Spleen (tissue), 11 donors: ENCODE measurements at regions not wholly inside any gene's neighbourhood (a gene's known extent, or its start where the extent isn't known, plus 50 kb on each side); places are given as distances from the start of the nearest gene placed in this dataset.
"Not testable (repeated sequence)": the region's sequence is repeated elsewhere in the genome, so short reads cannot be mapped to it uniquely, and the experiment has no call there.

ENCODE experiments used
- DNase-seq: peaks from one replicate; pipeline ENCODE4 v3.0.0-alpha.2; 2020
- H3K27ac ChIP-seq, 8 donors: fragments of 200-600 bp; sonication (generic) in 7 of 8; 1 replicate in 4 of 8; 2 replicates in 4 of 8; pipeline versions ENCODE4 v1.5.0 to v1.8.0; 2016 to 2021; ENCODE audit warnings: inconsistent platforms in 4 of 8, mild to moderate bottlenecking in 4 of 8, moderate library complexity in 1 of 8
- H3K27me3 ChIP-seq, 7 donors: fragments of 200-600 bp; sonication (generic) in 6 of 7; replicated peaks in 1 of 7; 1 replicate in 4 of 7; 2 replicates in 3 of 7; pipeline versions ENCODE4 v1.5.0 to v1.8.0; 2016 to 2021; ENCODE audit warnings: inconsistent platforms in 3 of 7, mild to moderate bottlenecking in 1 of 7
- H3K36me3 ChIP-seq, 6 donors: fragments of 200-600 bp; sonication (generic) in 5 of 6; 1 replicate in 4 of 6; 2 replicates in 2 of 6; pipeline versions ENCODE4 v1.5.0 to v1.8.0; 2016 to 2021; ENCODE audit warnings: inconsistent platforms in 2 of 6
- H3K4me1 ChIP-seq, 6 donors: fragments of 200-600 bp; sonication (generic) in 5 of 6; 1 replicate in 3 of 6; 2 replicates in 3 of 6; pipeline versions ENCODE4 v1.5.0 to v1.8.0; 2016 to 2021; ENCODE audit warnings: inconsistent platforms in 3 of 6
- H3K4me3 ChIP-seq, 8 donors: fragments of 200-600 bp; sonication (generic) in 7 of 8; 1 replicate in 4 of 8; 2 replicates in 4 of 8; pipeline versions ENCODE4 v1.5.0 to v1.8.0; 2016 to 2021; ENCODE audit warnings: inconsistent platforms in 4 of 8, mild to moderate bottlenecking in 4 of 8, moderate library complexity in 2 of 8
- H3K9me3 ChIP-seq, 8 donors: fragments of 200-600 bp; sonication (generic) in 7 of 8; 1 replicate in 4 of 8; 2 replicates in 4 of 8; pipeline versions ENCODE4 v1.5.0 to v1.8.0; 2016 to 2021; ENCODE audit warnings: inconsistent platforms in 4 of 8
- WGBS, 5 donors: extraction: QIAGEN DNeasy Blood & Tissue Kit in 3 of 5; methylation state at CpG; one replicate each; pipeline versions ENCODE4 v1.1.5 to v1.1.7; 2013 to 2018; 5-methylcytosine and 5-hydroxymethylcytosine counted together
- intact Hi-C: fragments of 100-400 bp; cut with DNase I; formaldehyde crosslinking; loops from one replicate; pipeline ENCODE4 v1.15.0; 2023; ENCODE audit warnings: low total_unique reads
- donor health status: healthy with polysubstance abuse.
- donor health status: DM: no; HTN: no; CAD: no; lungs with moderate emphysema.
- donor health status: DM: no; HTN: no; CAD: no.
- donor health status: Bipolar disorder and iron deficiency.
- donor health status: healthy.
- donor health status: DM: no; HTN: no; CAD: no.
- donor health status: DM: yes; HTN: yes; CAD: no.

GRCh38 chr2:111316881-111317549 lies 196.3 kb downstream of the BCL2L11 start:
- H3K27me3 ChIP-seq, H3K27ac ChIP-seq, H3K36me3 ChIP-seq, H3K4me3 ChIP-seq, intact Hi-C loops, H3K9me3 ChIP-seq, DNase-seq, H3K4me1 ChIP-seq: not testable (repeated sequence)
- 86 to 100% (median 90%) methylated on average over 1 to 2 of the region's 2 CpGs for WGBS, 5 donors

GRCh38 chr2:111319552-111319951 lies 198.8 kb downstream of the BCL2L11 start:
- DNase-seq, H3K4me1 ChIP-seq, H3K9me3 ChIP-seq, H3K4me3 ChIP-seq, H3K27me3 ChIP-seq, intact Hi-C loops, H3K36me3 ChIP-seq, H3K27ac ChIP-seq: not testable (repeated sequence)
- 54 to 89% (median 69%) methylated on average over 2 to 3 of the region's 6 CpGs; no CpG with 5 or more reads in 1 of the 5 donors for WGBS, 5 donors

GRCh38 chr2:111320264-111320663 lies 199.6 kb downstream of the BCL2L11 start:
- DNase-seq, H3K27me3 ChIP-seq, intact Hi-C loops, H3K4me1 ChIP-seq, H3K9me3 ChIP-seq, H3K36me3 ChIP-seq, H3K4me3 ChIP-seq, H3K27ac ChIP-seq: not testable (repeated sequence)
- WGBS, 5 donors = 79 to 96% (median 85%) methylated on average over 3 of the region's 3 CpGs

- H3K27me3 ChIP-seq, DNase-seq, H3K9me3 ChIP-seq, H3K4me1 ChIP-seq, H3K36me3 ChIP-seq, intact Hi-C loops, H3K4me3 ChIP-seq, H3K27ac ChIP-seq: not testable (repeated sequence)
- no CpG with 5 or more reads among the region's 1 CpG for WGBS, 5 donors
These were observed 200.3 kb downstream of the BCL2L11 start for GRCh38 chr2:111320965-111321364.

- H3K27me3 ChIP-seq, H3K4me3 ChIP-seq, H3K9me3 ChIP-seq, DNase-seq, H3K4me1 ChIP-seq, H3K27ac ChIP-seq, H3K36me3 ChIP-seq, intact Hi-C loops: not testable (repeated sequence)
- 94 to 97% (median 95%) methylated on average over 3 to 4 of the region's 5 CpGs for WGBS, 5 donors
These were observed 202.7 kb downstream of the BCL2L11 start for GRCh38 chr2:111323384-111323783.

- DNase-seq, H3K36me3 ChIP-seq, H3K9me3 ChIP-seq, H3K4me1 ChIP-seq, H3K27me3 ChIP-seq, H3K4me3 ChIP-seq, intact Hi-C loops, H3K27ac ChIP-seq: not testable (repeated sequence)
- WGBS, 5 donors = no CpG with 5 or more reads among the region's 4 CpGs
These were observed 207.0 kb downstream of the BCL2L11 start for GRCh38 chr2:111327726-111328125.

- H3K27me3 ChIP-seq, intact Hi-C loops: not testable (repeated sequence)
These were observed 208.6 kb downstream of the BCL2L11 start for GRCh38 chr2:111329309-111329708.

GRCh38 chr2:111331099-111331724 lies 210.5 kb downstream of the BCL2L11 start:
- H3K4me3 ChIP-seq, H3K4me1 ChIP-seq, intact Hi-C loops, H3K36me3 ChIP-seq, DNase-seq, H3K27ac ChIP-seq, H3K9me3 ChIP-seq, H3K27me3 ChIP-seq: not testable (repeated sequence)
- WGBS, 5 donors = 87 to 100% (median 93%) methylated on average over 1 to 2 of the region's 2 CpGs

More at GRCh38 chr2:111329309-111329708, 208.6 kb downstream of the BCL2L11 start:
- not testable (repeated sequence) for H3K9me3 ChIP-seq, H3K4me3 ChIP-seq, H3K36me3 ChIP-seq, DNase-seq, H3K4me1 ChIP-seq, H3K27ac ChIP-seq
- no CpG with 5 or more reads among the region's 4 CpGs for WGBS, 5 donors

GRCh38 chr2:111335220-111335907 lies 214.7 kb downstream of the BCL2L11 start:
- H3K27ac ChIP-seq, H3K9me3 ChIP-seq, H3K27me3 ChIP-seq, H3K4me1 ChIP-seq, H3K4me3 ChIP-seq, DNase-seq, H3K36me3 ChIP-seq, intact Hi-C loops: not testable (repeated sequence)

- DNase-seq, intact Hi-C loops, H3K36me3 ChIP-seq, H3K9me3 ChIP-seq, H3K4me1 ChIP-seq, H3K27ac ChIP-seq, H3K27me3 ChIP-seq, H3K4me3 ChIP-seq: not testable (repeated sequence)
- no CpG with 5 or more reads among the region's 2 CpGs for WGBS, 5 donors
These were observed 217.8 kb downstream of the BCL2L11 start for GRCh38 chr2:111338474-111338873.

GRCh38 chr2:111339476-111339875 lies 218.8 kb downstream of the BCL2L11 start:
- H3K4me3 ChIP-seq, H3K36me3 ChIP-seq, DNase-seq, H3K27ac ChIP-seq, H3K4me1 ChIP-seq, H3K27me3 ChIP-seq, H3K9me3 ChIP-seq, intact Hi-C loops: not testable (repeated sequence)
- no CpG with 5 or more reads among the region's 1 CpG for WGBS, 5 donors
